GM13976 (cell line): ENCODE measurements at regions not wholly inside any gene's neighbourhood (a gene's known extent, or its start where the extent isn't known, plus 50 kb on each side); places are given as distances from the start of the nearest gene placed in this dataset.

Experiments
- DNase-seq: peaks from one replicate; pipeline ENCODE4 v3.0.0; 2012; ENCODE audit warnings: low spot score
- CTCF ChIP-seq: IDR thresholded peaks from 2 replicates; pipeline ENCODE4 v1.5.1; 2012; ENCODE audit warnings: borderline replicate concordance, mild to moderate bottlenecking; ENCODE audit not compliant: insufficient read depth; ENCODE audit errors: extremely low read depth, missing control alignments, control extremely low read depth
- in situ Hi-C: fragments of 300-500 bp; cut with MboI; formaldehyde crosslinking; loops from one replicate; pipeline ENCODE4 v1.12.0; 2022; ENCODE audit warnings: low sequenced_read_pairs, mixed read lengths, inconsistent platforms; ENCODE audit not compliant: unreplicated experiment

GRCh38 chr2:148594216-148594615 is 50.3 kb upstream of the EPC2 start:
- DNase-seq: no peak
- in situ Hi-C loops: no loop called here
- TF ChIP-seq CTCF: no peak
